HG03066 (cell line): ENCODE measurements at regions not wholly inside any gene's neighbourhood (a gene's known extent, or its start where the extent isn't known, plus 50 kb on each side); places are given as distances from the start of the nearest gene placed in this dataset.

Source experiments
- ATAC-seq: cut with Tn5 transposase; IDR thresholded peaks from one replicate; pipeline ENCODE4 v1.9.1; 2021; ENCODE audit warnings: low read depth; ENCODE audit not compliant: unreplicated experiment

DNA sequence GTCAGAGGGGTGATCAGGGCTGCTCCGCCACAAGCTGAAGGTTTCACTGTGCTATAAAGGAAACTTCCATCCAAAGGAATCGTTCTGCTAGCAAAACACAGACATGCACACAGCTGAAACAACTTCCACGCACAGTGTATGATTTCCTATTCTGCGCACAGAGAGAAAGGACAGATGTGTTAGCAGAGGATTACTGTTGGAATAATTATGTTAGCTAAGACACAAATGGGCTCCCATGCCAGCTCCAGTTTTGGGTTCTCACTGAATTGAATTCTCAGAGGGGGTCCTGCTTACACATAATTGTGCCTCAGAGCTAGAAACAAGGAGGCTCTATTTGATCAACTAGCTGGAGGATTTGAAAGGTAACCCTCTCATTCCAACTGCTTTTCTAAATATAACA lies 352.4 kb downstream of the IRX2 start:
- ATAC-seq, result no peak

DNA sequence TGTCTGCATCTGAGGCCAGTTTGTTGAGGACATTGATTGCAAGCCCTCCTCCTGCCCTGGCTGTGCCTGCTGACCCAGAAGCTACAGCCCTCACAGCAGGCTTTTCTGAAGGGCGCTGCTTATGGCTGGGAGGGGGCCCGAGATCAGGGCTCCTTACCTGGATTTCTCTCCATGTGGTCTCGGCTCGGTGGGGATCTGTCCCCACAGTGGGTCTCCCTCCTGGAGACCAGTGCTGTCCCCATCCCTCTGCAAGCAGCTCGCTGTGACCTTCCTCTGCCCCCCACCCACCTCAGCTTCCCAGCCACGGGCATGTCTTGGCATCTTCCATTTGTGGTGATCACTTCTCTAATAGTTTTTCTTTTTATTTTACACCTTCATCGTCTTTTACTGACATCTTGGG lies 357.9 kb downstream of the IRX2 start:
- no peak for ATAC-seq

DNA sequence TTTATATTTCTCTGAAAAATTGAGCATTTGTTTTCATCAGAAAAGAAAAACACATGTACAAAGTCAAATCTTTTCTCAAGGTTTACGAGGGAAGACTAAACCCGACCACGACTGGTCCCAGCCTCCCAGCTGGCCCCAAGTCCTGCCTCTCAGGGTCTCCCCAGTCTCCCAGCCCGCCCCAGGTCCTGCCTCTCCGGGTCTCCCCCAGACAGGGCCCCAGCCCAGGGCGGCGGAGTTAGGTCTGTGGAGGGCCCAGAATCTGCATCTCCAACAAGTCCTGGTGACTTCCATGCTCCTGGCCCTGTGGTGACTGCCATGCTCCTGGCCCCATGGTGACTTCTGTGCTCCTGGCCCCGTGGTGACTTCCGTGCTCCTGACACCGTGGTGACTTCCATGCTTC lies 359.9 kb downstream of the IRX2 start:
- no peak for ATAC-seq

DNA sequence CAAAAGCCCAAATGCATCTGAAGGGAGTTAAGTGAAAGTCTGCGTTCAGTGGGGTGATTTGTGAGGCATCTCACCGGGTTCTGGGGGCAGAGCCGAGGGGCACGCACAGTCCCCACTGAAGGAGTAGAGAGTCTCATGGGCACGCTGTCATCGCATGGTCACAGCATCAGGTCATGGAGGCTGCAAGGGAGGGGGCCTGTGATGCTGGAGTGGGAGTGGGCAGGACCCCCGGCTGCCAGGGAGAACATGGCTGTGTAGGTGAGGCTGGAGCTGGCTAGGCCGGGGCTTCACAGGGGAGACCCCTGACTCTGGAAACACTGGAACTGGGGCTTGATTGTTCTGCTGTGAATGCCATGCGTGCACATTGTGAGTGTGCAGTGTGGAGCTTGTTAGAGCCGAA lies 360.5 kb downstream of the IRX2 start:
- no peak for ATAC-seq

DNA sequence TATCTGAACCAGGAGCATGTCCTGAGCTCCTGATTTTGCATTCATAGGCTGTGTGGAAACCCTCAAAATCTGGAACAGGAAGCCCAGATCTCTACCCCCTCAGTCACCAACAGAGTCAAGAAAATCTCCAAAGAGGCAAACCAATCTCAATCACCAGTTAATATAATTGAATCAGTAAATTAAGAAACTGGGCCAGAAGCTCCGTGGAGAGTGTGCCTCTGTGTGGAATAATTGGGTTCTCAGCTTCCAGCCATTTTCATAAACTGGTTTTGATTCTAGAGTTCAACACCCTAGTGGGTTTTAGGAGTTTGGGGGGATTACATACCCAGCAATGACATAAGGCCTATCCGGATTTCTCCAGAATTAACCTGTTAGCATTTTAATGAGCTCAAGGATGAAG lies 362.9 kb downstream of the IRX2 start:
- ATAC-seq, result no peak

DNA sequence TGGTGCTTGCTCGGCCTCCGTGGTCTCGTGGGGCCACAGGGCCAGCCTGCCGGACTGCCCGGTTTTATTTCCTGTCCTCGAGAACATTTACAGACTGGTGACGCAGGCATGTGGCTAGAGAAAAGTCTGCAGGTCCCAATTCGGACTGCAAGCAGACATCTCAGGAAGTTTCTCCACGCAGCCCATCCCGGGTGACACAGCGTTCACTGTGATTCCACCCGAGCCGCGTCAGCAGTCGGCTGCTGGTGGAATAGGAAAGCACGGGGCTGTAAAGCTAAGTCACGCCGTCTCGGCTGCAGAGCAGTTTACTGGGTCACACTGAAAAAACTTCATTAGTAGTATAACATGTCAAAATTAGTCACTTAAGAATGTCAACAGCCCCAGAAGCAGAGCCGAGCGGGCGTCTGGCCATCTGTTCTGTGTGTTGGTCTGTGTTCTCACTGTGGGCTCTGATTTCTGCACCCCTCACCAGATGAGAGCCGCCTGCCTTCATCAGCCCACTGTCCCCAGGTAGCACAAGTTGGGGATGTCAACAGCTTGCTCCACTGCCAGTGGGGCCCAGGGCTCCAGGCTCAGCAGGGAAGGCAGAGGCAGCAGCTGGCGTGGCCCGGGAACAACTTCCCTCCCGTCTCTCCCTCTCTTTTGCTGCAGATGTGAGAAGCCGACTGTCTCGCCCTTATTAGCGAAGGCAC lies 363.7 kb downstream of the IRX2 start:
- no peak for ATAC-seq

DNA sequence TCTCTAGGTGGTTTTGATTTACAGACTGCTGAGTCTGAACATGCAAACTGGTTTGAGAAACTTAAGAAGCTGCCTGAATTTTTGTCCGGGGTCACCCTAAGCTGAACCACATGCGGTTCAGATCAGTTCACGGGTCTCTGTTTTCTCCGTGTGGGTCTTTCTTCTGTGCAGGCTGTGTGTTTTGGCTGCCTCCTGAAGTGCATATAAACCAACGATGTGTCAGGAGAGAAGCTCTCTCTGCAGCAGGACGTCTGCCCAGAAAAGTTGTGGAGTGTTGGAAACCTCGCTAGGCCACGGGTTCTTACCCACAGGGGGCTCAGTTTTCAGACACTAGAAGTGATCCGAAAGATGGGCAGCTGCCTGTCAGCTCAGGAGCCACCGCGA lies 364.2 kb downstream of the IRX2 start:
- ATAC-seq, result no peak

DNA sequence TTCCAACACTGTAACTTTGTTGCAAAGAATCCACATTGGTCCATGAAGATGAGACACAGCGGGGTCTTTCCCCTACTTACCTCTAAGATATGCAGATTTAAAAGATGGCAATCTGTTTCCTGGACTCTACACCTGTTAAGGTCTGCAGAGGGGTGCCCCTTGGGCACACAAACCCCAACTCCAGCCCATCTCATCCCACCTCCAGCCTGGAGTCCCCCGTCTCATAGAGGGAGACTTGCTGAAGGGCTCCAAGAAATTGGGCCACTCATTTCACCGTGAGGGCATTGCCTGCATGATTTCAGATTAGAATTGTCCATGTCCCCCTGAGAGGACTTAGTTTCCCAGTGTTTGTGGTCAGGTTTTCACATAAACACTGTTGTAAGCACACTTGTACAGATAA lies 365.7 kb downstream of the IRX2 start:
- ATAC-seq, result no peak

DNA sequence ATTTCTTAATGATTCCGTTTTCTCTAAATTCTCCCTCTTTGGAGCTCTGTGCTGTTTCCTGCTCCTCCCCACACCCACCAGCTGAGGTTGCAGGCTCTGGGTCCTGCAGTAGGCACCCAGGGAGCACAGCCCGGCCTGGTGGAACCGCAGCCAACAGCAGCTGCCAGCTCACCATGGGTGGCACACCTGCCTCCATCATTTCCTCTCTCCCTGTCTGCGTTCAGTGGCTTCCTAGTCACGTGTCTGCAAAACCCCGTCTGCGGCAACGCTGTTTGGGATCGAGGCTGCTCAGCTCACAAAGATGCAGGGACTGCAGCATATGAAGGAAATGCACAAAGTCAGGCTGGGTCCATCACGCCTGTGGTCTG lies 367.8 kb downstream of the IRX2 start:
- no peak for ATAC-seq

DNA sequence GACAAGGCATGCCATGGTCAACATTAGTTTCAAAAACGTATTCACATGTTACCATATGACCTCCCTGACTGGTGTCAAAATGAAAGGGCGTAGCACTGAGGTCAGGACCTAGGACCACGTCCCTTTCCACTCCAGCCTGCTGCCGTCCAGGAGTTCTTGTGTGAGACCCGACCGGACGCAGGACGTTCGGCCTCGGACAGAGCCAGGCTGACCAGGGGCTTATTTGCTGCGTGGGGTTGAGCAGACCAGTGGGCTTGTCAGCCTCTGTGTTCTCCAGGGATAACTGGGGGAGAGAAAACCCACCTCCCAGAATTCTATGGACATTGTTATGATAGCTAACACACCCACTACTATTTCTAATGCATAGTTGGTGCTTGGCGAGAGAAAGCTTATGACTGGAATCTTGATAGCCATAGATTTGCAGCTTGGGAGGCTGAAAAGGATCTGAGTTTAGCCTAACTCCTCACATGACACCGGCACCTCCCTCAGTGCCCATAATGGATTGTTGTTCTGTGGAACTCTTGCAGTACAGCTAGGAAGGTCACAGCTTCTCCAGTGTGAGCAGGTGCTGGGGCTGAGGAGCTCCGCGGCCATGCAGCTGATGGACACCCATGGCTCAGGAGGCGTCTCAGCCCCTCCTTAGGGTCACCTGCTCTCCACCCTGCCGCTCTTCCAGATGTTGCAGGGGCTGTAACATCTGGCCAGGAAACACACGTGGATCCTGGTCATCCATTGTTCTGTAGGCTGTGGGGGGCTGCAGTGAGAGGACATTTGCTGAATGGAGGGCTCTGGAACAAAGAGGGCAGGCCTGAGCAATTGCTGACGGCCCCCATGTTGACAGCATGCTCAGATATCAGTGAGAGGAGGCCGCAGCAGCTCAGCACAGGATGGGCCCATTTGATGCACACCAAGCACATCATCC lies 368.4 kb downstream of the IRX2 start:
- no peak for ATAC-seq

DNA sequence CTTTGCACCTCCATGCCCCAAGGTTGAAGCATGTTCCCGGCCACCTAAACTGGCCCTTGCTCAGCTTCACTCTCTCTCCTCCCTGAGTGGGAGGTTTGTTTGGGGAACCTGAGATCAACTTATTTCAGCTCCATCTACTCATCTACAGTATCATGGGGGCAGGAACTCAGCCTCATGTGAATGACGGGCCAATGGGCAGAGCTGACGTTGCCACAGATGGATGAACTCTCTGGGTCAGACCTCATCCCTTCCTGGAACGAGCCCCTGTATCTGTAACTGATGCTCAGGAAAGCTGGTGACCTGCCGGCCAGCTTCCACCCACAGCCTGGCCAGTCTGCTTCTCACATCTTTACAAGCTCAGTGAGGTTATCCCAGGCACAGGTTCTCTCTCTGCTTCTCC lies 369.6 kb downstream of the IRX2 start:
- no peak for ATAC-seq

DNA sequence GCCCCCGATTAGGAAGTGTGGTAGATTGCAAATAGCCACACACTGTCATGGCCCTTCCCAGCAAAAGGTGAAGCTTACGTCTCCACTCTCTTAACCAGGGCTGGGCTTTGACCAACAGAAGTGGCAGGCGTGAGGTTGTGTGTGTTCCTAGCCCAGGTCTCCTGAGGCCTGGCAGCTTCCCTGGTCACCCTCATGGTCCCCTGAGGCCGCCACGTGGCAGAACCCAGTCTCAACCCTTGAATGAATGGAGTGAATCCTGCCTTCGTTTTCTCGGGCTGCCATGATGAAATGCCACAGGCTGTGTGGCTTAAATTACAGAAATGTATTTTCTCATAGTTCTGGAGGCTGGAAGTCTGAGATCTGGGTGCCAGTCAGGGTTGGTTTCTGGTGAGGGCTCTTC lies 370.4 kb downstream of the IRX2 start:
- no peak for ATAC-seq

DNA sequence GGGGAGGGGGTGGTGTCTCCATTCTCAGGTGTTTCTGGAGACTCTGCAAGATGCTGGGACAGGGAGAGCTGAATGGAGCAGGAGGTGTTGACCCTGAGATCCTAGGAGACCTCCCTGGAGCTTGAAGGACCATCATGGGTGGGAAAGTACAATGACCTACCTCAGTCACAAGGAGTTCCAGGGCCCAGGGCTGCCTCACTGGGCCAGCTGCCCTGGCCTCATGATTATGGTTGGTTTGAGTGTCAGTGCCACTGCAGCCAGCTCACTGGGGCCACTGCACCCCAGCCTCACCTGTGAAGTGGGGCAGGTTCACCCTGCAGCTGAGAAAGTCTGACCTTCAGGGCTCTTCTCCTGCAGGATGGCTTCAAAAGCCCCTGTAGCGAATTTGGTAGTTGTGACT lies 372.5 kb downstream of the IRX2 start:
- ATAC-seq, result no peak

DNA sequence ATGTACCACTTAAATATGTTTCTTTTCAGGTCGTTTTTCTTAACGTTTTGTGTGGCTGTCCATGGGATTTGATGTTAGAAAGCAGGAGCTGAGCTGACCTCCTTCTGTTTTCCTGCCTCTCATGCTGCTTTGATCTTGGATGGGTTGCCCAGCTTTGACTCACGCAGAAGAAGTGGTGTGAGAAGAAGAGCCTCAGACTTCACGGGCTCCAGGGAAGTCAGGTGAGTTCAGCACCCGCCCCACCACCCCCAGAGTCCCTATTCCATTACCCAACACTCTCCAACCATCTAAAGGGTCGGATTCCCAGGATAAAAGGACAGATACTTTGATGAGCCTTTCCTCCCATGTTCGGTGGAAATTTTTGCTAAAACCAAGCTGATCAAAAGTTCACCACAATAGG lies 373.4 kb downstream of the IRX2 start:
- no peak for ATAC-seq

DNA sequence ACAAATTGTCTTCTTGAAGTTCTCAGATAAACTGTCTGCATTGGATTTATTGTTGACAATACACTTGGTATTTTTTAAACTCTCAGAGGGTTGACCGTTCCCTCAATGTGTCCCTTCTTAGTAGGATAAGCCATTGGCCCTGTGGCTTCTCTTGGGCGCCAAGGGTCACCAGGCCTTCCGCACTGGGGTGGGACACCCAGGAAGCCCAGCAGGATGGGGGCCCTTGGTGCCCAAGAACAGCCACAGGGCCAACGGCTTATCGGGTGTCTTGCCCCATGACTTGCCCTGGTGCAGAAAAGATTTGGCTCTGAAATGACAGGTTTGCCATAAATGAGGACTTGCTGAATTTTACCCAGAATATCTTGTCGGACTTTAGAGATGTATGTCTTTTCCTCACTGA lies 375.0 kb downstream of the IRX2 start:
- ATAC-seq, result no peak

DNA sequence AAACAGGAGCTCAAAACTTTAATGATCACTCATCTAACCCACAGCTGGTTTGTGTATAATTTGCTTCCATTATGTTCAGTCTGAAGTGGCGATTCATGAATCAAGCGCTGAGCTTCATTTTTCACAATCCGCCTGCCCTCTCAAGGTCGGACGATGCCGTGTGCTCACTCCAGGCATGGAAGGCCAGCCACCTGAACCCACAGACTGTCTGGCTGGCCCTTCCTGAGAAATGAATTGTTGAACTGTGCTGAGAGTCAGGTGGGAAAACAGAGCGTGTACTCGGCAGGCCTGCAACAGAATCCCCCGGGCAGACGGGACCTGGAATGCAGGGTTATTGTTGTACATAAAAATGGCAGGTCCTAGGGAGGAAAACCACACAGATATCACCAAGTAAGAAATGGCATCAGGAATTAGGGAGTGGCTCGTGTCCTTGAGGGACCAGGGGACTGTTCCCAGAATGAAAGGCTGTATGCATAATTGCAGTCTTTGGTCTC lies 375.7 kb downstream of the IRX2 start:
- no peak for ATAC-seq

DNA sequence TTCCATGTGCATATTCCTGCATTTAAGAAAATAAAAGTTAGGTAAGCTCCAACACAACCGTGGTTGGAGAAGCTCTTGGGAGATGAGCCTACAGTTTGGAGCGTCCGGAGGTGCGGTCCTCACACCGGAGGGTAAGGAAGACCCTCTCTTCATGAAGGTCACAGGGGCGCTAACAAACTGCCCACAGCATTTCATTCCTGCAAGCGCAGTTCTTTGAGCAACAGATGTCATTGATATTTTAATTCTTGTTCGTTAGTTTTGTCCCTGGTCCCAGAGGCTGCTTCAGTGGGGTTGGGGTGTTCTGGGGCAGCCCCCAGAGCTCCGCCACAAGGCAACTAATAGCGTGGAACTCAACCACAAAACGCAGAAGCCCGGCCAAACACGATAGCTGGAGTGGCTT lies 376.2 kb downstream of the IRX2 start:
- no peak for ATAC-seq

DNA sequence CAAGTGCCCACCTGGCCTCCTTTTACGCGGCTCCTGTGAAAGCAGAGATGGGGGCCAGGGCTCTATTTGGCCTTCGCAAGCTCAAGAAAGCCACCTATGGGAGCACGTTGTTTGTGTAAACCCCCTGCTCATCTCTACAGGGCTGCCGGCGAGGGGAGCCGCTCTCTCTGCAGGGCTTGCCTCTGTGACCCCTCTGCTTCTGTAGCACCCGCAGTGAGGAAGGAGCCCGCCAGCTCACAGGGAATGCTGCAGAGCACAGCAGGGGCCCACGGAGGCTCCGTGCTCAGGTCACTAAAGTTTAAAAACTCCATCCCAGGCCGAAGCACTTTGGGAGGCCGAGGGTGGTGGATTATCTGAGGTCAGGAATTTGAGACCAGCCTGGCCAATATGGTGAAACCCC lies 376.8 kb downstream of the IRX2 start:
- no peak for ATAC-seq

DNA sequence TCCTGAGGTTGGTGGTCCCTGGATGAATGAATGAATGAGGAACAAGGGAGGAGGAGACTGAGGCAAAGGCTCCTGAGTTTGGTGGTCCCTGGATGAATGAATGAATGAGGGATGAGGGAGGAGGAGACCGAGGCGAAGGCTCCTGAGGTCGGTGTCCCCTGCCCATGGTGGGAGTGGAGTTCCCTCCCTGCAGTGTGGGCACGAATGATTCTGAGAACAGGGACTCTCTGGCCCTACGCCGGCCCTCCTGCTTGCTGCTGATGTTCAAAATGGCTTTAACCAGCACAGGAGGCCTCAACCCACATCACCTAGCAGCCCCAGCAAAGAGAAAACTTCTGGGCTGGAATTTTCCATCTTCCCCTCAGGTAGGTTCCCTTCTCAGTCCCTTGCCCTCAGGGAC lies 377.8 kb downstream of the IRX2 start:
- ATAC-seq, result no peak

DNA sequence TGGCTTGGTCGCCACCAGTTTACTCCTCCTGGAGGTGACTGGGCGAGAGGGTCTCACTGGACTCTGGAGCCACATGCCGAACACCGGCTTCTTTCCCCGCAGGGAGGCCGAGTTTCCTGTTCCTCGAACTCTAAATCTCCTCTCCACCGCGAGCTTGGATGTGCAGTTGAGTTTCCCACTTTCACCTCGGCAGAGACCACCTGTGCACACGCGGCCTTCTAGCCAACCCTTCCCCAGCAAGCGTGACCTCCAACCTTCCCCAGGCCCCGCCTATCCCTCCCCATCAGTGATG lies 380.1 kb downstream of the IRX2 start:
- ATAC-seq, result no peak

DNA sequence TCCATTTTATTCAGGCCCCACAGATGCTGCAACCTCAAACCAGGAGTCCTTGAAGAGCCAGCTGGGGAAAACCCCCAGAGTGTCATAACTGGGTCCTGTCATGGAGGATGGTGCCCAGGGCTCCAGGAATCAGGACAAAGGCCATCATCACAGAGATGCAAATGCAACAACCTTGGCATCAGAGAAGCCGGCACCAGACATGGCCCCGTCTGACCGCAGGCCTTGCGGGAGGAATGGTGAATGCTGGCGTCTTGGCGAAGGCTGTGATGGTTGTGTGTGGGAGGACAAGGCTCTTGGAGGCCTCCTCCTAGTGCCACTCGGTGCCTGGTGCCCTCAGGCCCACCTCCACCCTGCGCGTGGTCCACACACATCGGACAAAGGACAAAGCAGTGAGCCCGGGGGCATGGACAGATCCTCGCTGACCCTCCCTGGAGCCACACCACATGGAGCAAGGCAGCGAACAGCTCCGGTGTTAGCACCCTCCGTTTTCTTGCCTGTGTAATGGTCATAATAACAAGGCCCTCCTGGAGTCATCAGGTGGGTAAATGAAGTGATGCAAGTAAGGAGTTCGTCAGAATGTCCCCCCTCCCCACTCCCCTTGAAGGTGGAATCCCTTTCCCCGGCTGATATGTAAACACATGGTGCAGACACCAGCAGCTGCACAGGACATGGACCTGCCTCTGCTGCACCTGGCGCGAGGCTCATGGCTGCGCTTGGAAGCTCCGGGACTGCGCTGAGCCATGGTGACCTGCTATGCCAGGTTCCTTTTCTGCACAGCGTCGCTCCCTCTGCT lies 380.7 kb downstream of the IRX2 start:
- ATAC-seq, result no peak

DNA sequence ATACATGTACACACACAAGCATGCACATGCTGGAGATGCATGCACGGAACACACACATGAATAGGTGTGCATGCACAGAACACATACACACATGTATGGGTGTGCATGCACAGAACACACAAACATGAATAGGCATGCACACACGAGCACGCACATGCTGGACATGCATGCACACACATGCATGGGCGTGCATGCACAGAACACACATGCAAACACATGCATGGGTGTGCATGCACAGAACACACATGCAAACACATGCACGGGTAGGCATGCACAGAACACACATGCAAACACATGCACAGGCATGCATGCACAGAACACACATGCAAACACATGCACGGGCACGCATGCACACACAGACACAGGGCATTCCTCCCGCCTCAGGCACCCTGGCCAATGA lies 382.3 kb downstream of the IRX2 start:
- ATAC-seq, result no peak
